ENCODE measurements at regions not wholly inside any gene's neighbourhood (a gene's known extent, or its start where the extent isn't known, plus 50 kb on each side); places are given as distances from the start of the nearest gene placed in this dataset.

DNA sequence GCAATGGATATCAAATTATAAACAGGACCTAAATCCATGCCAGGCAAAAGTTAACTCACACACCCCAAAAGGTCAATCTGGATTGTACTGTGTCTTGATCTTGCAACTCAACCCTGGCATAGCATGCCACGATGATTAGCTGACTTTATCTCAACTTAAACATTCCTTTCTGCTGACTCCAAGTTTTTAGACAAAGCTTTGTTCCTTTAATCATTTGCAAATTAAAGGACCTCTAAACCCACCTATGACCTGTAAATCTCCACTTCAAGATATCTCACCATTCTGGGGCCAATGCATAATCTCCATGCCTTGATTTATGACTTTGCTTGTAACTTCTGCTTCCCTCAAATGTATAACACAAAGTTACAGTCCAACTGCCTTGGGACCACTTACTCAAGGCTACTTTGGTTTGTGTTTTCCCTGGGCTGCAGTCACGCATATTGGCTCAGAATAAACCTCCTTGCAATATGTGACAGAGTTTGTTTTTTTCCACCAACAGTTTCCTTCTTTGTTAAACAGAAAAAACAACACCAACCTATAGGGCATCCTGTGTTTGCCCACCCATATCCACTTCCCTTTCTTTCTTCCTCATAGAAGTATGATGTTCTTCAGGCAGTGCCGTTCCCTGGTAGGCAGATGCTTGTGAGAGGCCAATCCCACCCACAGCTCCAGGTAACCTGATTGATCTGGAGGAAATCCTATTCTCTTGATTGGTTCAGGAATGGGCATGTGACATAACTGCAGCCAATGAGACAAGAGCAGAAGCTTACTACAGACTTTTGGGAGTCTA, 390.6 kb upstream of the ERCC4 start:
- H3K27ac ChIP-seq = no peak overlapping the region
- H3K4me3 ChIP-seq = no peak overlapping the region

DNA sequence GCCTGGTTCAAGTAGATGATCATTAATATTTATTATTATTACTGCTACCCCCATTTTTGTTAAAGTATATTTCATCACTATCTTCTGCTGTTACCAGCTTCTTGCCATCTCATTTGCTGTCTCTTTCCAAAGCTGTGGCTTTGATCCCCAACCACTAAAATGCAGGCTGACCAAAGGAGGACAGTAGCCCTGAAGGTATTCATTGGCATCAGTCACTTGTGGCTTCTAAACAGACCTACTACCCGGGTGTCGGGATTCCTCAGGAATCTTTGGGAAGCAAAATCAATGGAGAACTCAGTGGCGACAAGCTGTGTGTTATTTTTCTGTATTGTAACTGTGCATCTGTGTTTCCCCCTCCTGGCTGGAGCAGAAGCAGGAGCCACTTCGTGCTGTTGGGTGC, 379.2 kb upstream of the ERCC4 start:
- H3K4me3 ChIP-seq = no peak overlapping the region
- no peak overlapping the region for H3K27ac ChIP-seq

DNA sequence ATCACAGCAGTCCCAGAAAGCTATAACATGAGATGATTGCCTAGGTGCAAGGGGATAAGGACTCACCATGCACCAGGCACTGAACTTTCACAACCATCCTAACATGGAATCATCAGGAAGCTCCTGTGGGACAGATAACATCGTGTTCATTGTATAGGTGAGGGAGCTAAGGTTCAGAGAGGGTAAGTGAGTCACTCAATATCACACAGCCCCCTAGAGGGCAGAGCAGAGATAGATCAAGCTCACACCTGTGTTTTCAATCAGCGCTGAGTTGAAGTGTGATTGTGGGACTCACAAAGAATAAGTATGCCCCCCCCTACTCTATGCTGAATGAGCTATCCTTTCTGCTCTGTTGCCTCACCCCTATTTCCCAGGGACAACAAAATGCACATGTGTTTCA, 377.7 kb upstream of the ERCC4 start:
- no peak overlapping the region for H3K4me3 ChIP-seq

DNA sequence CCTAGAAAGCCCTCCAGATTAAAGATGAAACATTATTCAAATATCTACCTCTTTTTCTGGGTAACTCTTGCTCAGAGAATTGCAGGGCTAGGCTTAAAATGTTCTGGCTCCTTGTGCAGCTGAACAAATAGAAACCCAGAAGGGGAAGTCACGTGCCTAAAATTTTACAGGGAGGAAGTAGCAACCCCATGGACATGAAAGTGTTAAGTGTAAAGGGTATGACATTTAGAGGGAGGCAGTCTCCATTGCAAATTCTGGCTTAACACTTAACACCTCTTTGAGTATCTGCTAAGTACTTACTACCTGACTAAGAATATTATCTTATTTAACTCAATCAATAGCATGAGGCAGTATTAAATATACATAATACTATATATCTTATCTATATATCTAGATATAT, 376.1 kb upstream of the ERCC4 start:
- Histone ChIP-seq H3K27ac (no peak overlapping the region), H3K4me3 (no peak overlapping the region)

More for the DNA sequence above, 377.7 kb upstream of the ERCC4 start:
- no peak overlapping the region for H3K27ac ChIP-seq

DNA sequence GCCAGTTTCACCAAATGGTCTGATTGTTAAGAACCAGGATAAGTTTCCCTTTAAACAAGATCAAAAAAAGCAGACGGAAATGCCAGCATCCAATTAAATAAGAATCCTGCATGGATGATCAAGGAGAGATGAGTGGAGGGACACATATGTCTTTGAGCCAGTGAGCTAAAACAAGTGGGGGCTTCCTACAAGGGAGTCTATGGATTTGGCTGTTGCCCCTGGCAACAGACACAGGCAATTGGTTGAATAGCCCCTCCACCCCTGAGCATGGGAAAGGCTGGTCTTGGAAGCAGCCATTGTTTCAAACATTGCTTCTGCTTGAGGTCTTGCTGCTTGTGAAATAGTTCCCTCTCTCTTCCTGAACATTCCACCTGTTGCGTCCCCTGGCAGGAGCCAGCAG, 374.7 kb upstream of the ERCC4 start:
- Histone ChIP-seq H3K27ac (no peak overlapping the region), H3K4me3 (no peak overlapping the region)

DNA sequence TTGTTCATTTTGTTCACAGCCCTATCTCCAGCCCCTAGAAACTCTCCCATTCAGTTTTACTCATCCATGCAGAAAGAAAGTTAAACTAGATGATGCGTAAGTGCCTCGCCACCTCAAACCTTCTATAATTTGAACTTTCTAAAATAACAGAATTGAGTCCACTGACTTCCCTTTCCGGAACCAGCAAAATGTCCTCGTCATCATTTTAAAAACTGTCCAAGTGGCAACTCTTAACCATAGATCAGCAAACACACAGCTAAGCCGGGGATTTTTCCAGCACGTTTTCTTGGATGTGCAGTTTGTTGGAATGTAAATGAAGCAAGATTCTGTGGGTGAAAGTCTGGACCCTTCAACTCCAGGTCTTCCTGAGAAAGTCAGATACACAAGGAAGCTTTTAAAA, 369.7 kb upstream of the ERCC4 start:
- no peak overlapping the region for H3K4me3 ChIP-seq
- H3K27ac ChIP-seq = no peak overlapping the region

DNA sequence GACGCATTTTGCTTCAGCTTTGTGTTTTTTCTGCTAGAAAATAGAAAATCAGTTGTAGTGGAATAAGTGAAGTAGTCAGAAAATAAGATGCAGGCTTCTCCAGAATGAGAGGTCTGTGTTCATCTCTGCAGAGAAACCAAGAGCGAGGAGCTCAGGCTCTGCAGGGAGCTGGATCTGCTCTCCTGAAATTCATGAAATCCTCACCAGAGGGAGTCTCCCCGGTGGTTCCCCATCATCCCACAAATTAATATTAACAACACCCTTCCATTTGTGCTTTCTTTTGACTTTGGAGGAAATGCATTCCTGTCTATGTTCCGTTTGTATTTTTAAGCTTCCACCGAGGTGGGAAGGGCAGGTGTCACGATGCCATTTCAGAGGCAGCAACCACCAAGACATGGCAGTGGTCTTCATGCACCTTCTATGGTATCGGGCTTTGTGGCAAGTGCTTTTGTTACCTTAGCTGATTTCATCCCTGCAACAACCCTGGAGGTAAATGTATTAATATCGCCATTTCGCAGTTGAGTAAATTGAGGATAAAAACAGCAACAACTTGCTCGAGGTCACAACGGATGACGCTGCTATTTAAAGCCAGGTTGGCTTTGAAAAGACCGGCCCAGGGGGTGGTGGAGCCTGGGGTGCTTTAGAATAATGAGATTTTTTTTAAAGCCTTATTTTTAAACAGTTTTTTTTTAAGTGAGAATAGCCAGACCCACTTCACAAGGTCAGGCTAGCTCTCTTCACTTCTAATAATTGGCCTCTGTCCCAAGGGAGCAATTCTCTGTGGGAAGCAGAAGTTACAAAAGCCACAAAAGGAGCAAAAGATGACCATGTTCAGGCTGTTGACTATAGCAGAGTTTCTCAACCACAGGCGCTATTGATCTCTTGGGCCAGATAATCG, 367.6 kb upstream of the ERCC4 start:
- no peak overlapping the region for H3K27ac ChIP-seq

DNA sequence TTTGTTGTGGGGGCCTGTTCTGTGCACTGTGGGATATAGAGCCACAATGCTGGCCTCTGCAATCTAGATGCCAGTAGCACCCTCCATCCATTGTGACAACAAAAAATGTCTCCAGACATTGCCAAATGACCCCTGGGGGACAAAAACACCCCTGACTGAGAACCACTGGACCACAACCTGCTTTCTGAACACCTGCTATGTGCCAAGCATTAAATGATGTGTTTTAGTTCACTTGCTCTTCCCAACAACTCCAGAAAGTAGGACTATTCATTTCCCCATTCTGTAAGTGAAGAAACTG, 367.0 kb upstream of the ERCC4 start:
- no peak overlapping the region for H3K27ac ChIP-seq
- H3K4me3 ChIP-seq = no peak overlapping the region

More for the DNA sequence above, 367.6 kb upstream of the ERCC4 start:
- H3K4me3 ChIP-seq = no peak overlapping the region

DNA sequence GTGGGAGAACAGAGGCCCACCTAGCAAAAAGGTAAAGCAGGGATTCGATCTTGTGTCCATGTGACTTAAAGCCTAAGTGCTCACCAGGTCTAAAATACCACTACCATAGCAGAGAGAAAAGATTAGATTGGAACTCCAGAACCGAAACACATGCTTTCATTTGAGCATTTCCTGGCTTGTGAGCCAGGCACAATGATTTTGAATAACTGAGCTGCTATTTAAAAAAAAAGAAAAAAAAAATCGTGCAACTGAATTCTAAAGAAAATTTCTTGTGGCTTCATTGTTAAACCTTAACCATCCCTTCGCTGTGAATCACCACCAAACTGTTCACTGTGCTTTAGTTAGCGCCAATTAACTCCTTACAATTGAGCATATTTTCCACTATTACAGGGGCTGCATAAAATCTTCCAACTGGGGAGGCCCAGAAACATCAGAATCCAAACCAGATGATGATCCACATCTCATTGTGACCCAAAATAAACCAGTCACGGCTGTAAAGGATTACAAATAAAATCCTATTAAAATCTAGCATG, 366.4 kb upstream of the ERCC4 start:
- Histone ChIP-seq H3K27ac (no peak overlapping the region), H3K4me3 (no peak overlapping the region)

DNA sequence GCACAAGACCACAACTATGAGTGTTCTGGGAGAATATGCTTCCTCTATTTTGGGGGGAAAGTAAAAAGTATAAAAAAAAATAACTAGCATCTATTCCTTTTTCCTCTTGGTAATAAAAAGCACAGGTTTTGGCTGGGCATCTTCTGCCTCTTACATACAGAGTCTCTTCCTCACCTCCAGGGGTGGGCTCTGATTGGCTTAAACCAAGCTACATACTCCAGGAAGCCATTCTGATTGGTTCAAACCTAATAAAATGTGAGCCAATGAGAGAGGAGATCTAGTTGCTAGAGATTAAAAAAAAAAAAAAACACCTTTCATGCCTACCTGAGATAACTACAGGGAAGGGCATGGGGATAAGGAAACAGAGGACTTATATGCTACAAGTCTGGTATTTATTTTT, 365.9 kb upstream of the ERCC4 start:
- no peak overlapping the region for H3K27ac ChIP-seq

DNA sequence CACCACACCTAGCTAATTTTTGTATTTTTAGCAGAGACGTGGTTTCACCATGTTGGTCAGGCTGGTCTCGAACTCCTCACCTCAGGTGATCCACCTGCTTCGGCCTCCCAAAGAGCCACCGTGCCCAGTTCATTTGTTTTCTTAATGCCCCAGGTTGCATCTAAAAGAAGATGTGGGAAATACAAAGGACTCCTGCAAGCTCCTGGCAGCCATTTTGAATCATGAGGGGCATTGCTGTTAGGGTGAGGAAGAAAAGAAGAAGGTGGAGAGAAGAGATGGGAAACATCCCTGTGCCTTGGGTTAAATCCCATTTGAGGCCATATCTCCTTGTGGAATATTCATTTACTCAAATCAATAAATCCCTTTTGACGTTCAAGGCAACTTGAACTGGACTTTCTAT, 365.3 kb upstream of the ERCC4 start:
- Histone ChIP-seq H3K27ac (no peak overlapping the region), H3K4me3 (no peak overlapping the region)

More for the DNA sequence above, 365.9 kb upstream of the ERCC4 start:
- H3K4me3 ChIP-seq = no peak overlapping the region

DNA sequence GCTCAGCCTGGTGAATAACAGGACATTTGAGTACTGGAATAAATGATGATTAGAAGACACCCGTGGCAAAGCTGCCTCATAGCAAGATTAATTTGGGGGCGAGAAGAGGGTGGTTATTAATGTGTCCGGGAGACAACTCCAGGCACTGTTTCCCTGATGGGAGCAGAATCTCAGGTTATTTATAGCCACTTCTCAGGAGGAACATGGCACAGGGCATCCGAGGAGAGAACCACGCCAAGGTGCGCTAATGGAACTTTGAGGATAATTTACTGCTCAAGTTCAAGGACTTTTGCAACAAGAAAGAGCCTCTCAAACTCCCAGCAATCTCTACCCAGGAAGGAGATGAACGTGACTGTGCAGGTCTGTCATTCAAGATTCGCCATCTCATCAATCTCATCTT, 362.5 kb upstream of the ERCC4 start:
- Histone ChIP-seq H3K4me3 (no peak overlapping the region), H3K27ac (no peak overlapping the region)

DNA sequence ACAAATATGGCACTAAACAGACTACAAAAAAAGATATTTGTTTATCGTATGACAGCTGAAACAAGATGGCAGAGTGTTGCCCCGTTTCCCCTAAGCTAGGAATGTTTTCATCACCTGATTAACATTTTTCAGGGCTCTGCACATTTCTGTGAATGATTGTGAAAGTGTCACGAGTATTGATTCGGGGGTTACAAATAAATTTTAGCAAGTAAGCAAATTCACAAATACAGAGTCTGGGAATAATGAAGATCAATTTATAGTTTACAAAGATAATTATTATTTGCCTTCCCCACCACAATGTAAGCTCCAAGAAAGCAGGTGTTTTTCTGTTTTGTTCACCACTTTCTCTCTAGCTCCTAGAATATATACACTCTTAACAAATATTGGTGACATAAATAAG, 361.2 kb upstream of the ERCC4 start:
- Histone ChIP-seq H3K27ac (no peak overlapping the region), H3K4me3 (no peak overlapping the region)

DNA sequence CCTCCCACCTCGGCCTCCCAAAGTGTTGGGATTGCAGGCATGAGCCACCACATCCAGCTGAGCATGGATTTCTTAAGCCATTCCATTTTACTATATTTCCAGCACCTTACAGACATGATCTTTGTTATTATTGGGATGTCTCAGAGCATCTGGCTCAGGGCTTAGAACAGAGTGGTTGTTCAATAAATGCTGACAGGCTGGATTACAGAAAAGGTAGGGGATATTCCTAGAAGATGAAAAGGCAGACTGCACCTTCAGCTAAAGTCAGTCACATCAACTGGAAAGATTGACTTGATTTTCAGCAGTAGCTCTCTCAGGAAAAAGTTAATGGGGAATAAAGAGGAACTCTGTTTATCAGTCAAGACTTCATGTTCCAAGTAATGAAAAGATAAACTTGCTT, 360.3 kb upstream of the ERCC4 start:
- H3K4me3 ChIP-seq = no peak overlapping the region
- H3K27ac ChIP-seq = no peak overlapping the region

DNA sequence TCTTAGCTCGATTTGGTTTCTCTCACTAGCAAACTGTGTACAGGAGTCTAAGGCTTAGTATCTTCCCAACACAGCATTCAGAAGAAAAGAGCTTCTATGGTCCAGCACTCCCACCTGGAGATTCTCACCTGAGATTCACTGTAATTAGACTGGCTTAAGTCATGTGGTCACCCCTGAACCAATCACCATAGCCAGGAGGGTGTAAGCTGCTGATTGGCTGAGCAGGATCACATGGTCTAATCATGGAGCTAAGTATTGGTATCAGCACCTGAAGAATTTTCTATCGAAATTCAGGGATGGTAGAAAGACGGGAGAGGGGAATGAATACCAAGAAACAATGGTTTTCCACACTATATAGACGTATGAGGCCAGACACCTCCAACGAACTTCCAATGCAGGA, 359.8 kb upstream of the ERCC4 start:
- H3K27ac ChIP-seq = no peak overlapping the region
- H3K4me3 ChIP-seq = no peak overlapping the region

DNA sequence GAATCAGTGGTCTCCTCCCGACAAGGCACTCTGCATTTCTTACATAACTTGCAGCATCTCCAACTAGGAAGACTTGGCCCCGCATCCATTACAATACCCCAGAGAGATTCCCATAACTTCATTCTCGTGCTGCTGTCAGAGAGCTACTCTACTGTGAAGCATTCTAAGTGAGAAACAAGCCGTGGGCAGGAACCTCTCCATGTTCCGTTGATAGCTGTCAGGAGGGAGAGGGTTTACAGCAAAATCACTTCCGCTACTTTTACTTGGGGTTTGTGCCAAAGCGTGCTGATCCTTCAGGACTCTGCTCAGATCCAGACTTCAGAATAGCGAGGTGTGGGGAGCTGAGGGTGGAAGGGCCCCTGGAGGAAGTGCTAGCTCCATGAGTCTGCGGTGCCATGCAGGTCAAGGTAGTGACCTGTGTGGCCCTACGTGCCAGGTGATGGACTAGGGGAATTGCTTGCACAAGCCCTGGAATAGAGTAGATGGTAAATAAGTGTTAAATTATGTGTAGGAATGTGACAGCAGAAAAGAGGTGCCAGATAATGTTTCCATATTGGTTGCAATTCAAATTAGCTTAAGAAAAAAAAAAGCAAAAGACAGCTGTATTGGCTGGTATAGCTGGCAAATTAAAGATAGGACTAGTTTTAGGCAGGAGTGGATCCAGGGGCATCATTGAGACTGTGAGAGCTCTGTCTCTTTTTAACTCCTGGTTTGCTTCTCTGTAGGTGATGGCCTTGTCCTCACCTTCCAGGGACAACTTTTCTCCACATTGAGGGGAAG, 358.5 kb upstream of the ERCC4 start:
- no peak overlapping the region for H3K4me3 ChIP-seq
- H3K27ac ChIP-seq = no peak overlapping the region

DNA sequence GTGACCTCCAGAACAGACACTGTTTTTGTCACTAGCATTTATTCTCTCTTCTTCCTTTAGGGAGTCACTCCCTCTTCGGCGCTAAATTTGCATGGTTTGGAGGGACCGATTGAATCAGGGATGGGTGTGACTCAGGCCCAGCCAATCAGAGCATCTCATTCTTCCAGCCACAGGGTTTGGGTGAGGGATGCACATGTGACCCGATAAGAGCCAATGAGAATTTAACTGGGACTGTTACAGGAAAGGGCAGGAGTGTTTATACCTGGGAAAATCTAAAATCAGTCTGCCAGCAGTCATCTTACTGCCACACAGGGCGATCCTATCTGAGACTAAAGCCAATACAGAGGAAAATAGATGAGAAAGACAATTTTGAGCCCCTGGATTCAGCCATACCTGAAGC, 351.2 kb upstream of the ERCC4 start:
- no peak overlapping the region for H3K27ac ChIP-seq
- H3K4me3 ChIP-seq = no peak overlapping the region

DNA sequence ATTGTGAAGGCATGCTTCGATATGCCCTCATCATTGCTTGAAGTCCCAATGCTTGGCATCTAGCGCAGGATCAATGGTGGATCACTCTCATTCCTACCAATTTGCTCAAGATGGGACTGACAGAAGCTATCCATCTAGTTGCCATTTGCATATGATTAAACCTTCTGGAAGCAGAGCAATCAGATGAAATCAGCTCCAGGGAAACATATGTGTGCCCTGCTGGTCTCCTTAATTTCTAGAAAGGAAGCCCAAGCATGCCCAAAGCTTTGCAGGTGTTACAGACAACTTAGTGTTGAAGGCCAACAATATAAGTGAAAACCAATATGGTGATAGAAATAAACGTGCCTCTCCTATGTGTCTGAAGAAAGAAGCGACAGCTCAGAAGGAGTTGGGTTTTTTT, 350.0 kb upstream of the ERCC4 start:
- H3K27ac ChIP-seq = no peak overlapping the region

DNA sequence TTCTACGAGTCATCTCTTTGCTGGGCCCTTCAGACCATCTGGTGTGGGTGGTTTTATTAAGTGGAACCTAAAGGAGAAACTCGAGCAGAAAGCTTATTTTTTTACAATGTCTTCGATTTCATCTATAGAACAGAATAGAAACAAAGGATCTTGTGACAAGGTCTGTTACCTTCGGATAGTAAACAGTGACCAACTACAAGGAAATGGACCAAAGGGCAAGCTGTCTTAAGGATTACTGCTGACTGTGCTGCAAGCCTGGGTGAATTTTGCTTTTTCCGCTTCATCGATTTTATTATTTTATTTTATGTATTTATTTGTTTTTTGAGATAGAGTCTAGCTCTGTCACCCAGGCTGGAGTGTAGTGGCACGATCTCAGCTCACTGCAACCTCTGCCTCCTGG, 348.9 kb upstream of the ERCC4 start:
- no peak overlapping the region for H3K4me3 ChIP-seq
- H3K27ac ChIP-seq = no peak overlapping the region

More for the DNA sequence above, 350.0 kb upstream of the ERCC4 start:
- no peak overlapping the region for H3K4me3 ChIP-seq

DNA sequence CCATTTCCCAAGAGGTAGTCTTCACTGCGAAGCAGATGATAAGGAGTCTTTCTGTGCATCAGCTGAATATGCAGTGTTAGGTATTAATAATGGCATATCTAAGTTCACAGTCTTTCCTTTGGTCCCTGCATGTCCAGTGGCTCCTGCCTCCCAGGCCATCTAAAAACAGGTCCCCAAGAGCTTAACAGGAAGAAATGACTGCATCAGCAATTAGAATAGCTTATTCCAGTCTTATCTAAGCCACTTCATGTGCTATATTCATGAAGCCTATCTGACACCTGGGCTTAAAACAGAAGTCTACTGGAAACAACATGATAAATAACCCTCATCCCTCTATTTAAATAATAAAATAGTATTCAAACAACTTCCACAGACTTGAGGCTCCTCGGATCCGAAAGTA, 346.1 kb upstream of the ERCC4 start:
- Histone ChIP-seq H3K27ac (no peak overlapping the region), H3K4me3 (no peak overlapping the region)
